HT1080 (cell line): ENCODE measurements at regions not wholly inside any gene's neighbourhood (a gene's known extent, or its start where the extent isn't known, plus 50 kb on each side); places are given as distances from the start of the nearest gene placed in this dataset.
"Not testable (repeated sequence)": the region's sequence is repeated elsewhere in the genome, so short reads cannot be mapped to it uniquely, and the experiment has no call there.

ENCODE experiments used
- DNase-seq: peaks from one replicate; pipeline ENCODE4 v3.0.0-alpha.2; 2015; ENCODE audit warnings: low read depth

- not testable (repeated sequence) for DNase-seq
Measured at GRCh38 chr12:54713876-54714275, 65.7 kb upstream of the DCD start.

DNA sequence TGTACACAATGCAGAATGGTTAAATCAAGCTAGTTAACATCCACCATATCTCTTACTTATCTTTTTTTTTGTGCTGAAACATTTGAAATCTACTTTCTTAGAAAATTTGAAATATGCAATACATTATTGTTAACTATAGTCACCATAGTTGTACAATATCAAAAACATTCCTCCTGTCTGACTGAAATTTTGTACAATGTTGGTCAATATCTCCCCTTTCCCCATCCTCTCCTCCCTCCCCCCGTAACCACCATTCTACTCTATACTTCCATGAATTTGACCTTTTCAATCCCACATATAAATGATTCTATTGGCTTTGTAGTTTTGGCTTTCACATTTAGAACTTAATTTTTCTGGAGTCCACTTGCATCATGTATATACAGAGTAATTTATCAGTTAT is 63.5 kb upstream of the DCD start:
- no peak for DNase-seq

DNA sequence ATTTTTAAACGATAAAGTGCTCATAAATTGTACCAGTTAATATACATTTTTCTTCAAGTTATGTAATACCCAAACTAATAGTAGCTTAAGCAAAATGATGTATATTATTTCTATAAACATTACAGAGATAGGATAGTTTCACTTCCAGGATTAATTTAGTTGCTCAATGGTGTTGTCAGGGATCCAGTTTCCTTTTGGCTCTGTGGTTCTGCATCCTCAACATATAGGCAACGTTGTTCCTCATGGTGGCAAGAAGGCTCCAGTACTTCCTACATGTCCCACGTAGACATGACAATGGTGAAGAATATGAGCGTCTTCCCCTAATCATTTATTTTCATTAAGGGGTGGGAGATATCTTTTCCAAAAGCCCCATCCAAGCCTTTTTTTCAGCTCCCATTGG is 60.7 kb upstream of the DCD start:
- no peak for DNase-seq

DNA sequence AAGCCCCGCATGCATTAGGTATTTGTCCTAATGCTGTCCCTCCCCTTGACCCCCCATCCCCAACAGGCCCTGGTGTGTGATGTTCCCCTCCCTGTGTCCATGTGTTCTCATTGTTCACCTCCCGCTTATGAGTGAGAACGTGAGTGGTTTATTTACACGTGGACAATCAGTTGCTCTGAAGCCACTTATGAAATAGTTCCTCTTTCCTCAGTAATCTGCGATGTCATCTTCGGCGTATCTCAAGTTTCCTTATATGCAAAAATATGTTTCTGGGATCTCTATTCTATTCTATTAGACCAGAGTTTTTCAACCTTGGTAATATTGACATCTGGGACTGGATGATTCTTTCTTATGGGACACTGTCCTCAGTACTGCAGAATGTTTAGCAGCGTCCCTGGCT is 56.0 kb upstream of the DCD start:
- no peak for DNase-seq

GRCh38 chr12:54701940-54702592 is 53.9 kb upstream of the DCD start:
- peak; percentile 28 for DNase-seq

GRCh38 chr12:54700849-54701248 is 52.7 kb upstream of the DCD start:
- no peak for DNase-seq

- no peak for DNase-seq
Measured at GRCh38 chr12:54700301-54700700, 52.1 kb upstream of the DCD start.
